ENCODE measurements at regions not wholly inside any gene's neighbourhood (a gene's known extent, or its start where the extent isn't known, plus 50 kb on each side); places are given as distances from the start of the nearest gene placed in this dataset.

DNA sequence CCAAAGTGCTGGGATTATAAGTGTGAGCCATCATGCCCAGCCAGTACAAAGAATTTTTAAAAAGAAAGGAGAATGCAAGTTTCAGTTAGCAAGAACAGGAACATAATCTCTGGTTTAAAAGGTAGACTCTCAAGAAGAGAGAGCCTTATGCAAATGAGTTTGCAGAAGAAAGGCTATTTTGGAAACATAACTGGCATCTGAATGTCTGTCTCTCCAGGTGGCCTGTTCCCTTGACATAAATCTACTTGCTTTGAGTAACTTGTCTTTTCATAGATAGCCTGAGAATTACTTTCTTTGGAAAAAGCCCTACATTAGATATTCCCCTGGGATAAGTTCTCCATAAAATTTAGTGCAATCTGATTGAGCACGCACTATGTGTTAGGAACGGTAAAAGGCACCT lies 109.6 kb downstream of the ICOS start:
- TF ChIP-seq CTCF (optimal IDR thresholded peaks at IDR 0.05 in 1 of 3, IDR thresholded peaks at IDR 0.05 in 1 of 3, conservative IDR thresholded peaks at IDR 0.05 in 1 of 3; ENCODE audit: extremely low read depth in 1 of 3, insufficient read depth in 2 of 3, low read length in 3 of 3) = no peak
- no peak for TF ChIP-seq EZH2 (IDR thresholded peaks at IDR 0.05; ENCODE audit: low read length)

Data from keratinocyte (primary cell).